Keratinocyte (primary cell): ENCODE measurements at regions not wholly inside any gene's neighbourhood (a gene's known extent, or its start where the extent isn't known, plus 50 kb on each side); places are given as distances from the start of the nearest gene placed in this dataset.

Source experiments
- DNase-seq: peaks from one replicate; pipeline ENCODE4 v3.0.0-alpha.2; 2011; ENCODE audit warnings: low read depth, missing footprints, low spot score
- FAIRE-seq: peaks from 2 replicates; lab custom pipeline; 2011; peaks lifted over from hg19 to GRCh38; lab: Jason Lieb, UNC
- H2AFZ ChIP-seq: 2 replicates; pipeline ENCODE4 v1.6.0; 2012; ENCODE audit warnings: low read length, control low read depth, inconsistent platforms; ENCODE audit not compliant: control insufficient read depth
- H3K27ac ChIP-seq: 2 replicates; pipeline ENCODE4 v1.5.1; 2011; ENCODE audit warnings: low read length; ENCODE audit not compliant: control insufficient read depth, insufficient read depth
- H3K27me3 ChIP-seq: 3 replicates; pipeline ENCODE4 v1.6.0; 2011; ENCODE audit warnings: low read length; ENCODE audit not compliant: control insufficient read depth, insufficient read depth; ENCODE audit errors: extremely low read depth
- H3K36me3 ChIP-seq, 2 experiments: 2 replicates in 1 of 2; 3 replicates in 1 of 2; pipeline ENCODE4 v1.5.1; 2011; ENCODE audit warnings: low read length in 2 of 2, mild to moderate bottlenecking in 1 of 2; ENCODE audit not compliant: control insufficient read depth in 2 of 2, insufficient read depth in 2 of 2; ENCODE audit errors: extremely low read depth in 1 of 2
- H3K4me1 ChIP-seq: 3 replicates; pipeline ENCODE4 v1.5.1; 2011; ENCODE audit warnings: low read length; ENCODE audit not compliant: control insufficient read depth, insufficient read depth; ENCODE audit errors: extremely low read depth
- H3K4me2 ChIP-seq: 3 replicates; pipeline ENCODE4 v1.6.0; 2011; ENCODE audit warnings: low read depth, low read length; ENCODE audit not compliant: control insufficient read depth, insufficient read depth; ENCODE audit errors: extremely low read depth
- H3K4me3 ChIP-seq, 3 experiments: fragments of 200-600 bp in 1 of 3; sonication (generic) in 1 of 3; 2 replicates in 2 of 3; 3 replicates in 1 of 3; pipeline ENCODE4 v1.5.1; 2011 to 2016; ENCODE audit warnings: low read length in 3 of 3, mild to moderate bottlenecking in 3 of 3, control low read depth in 2 of 3, inconsistent platforms in 1 of 3, low read depth in 1 of 3, mixed read lengths in 1 of 3, mixed run types in 1 of 3, moderate library complexity in 1 of 3; ENCODE audit not compliant: control insufficient read depth in 2 of 3, insufficient read depth in 2 of 3; ENCODE audit errors: extremely low read depth in 1 of 3
- H3K79me2 ChIP-seq: 2 replicates; pipeline ENCODE4 v1.6.0; 2012; ENCODE audit warnings: low read length; ENCODE audit not compliant: control insufficient read depth, insufficient read depth
- H3K9ac ChIP-seq: 3 replicates; pipeline ENCODE4 v1.6.0; 2011; ENCODE audit warnings: low read length; ENCODE audit not compliant: control insufficient read depth, insufficient read depth; ENCODE audit errors: extremely low read depth
- H3K9me1 ChIP-seq: 3 replicates; pipeline ENCODE4 v1.6.0; 2011; ENCODE audit warnings: low read length; ENCODE audit not compliant: control insufficient read depth, insufficient read depth; ENCODE audit errors: extremely low read depth
- H3K9me3 ChIP-seq: 2 replicates; pipeline ENCODE4 v1.5.1; 2012; ENCODE audit warnings: low read depth, low read length; ENCODE audit not compliant: control insufficient read depth
- H4K20me1 ChIP-seq: 3 replicates; pipeline ENCODE4 v1.6.0; 2011; ENCODE audit warnings: low read length; ENCODE audit not compliant: control insufficient read depth, insufficient read depth; ENCODE audit errors: extremely low read depth
- CTCF ChIP-seq, 3 experiments: IDR thresholded peaks in 1 of 3; conservative IDR thresholded peaks in 1 of 3; optimal IDR thresholded peaks in 1 of 3; 2 replicates in 2 of 3; 3 replicates in 1 of 3; pipeline versions ENCODE3 to v1.5.1; 2011; ENCODE audit warnings: low read length in 3 of 3, mild to moderate bottlenecking in 3 of 3, moderate library complexity in 2 of 3, control low read depth in 1 of 3, inconsistent platforms in 1 of 3; ENCODE audit not compliant: insufficient read depth in 2 of 3; ENCODE audit errors: extremely low read depth in 1 of 3
- EZH2 ChIP-seq: IDR thresholded peaks from one replicate; pipeline ENCODE4 v1.6.1; 2012; ENCODE audit warnings: inconsistent platforms, mild to moderate bottlenecking, low read length, moderate library complexity
- dilution Hi-C: fragments of 300-500 bp; cut with MboI; formaldehyde crosslinking; loops from one replicate; pipeline ENCODE4 v1.7.0; 2020; ENCODE audit warnings: low sequenced_read_pairs; ENCODE audit not compliant: extremely low pct_ligation_motif_present

DNA sequence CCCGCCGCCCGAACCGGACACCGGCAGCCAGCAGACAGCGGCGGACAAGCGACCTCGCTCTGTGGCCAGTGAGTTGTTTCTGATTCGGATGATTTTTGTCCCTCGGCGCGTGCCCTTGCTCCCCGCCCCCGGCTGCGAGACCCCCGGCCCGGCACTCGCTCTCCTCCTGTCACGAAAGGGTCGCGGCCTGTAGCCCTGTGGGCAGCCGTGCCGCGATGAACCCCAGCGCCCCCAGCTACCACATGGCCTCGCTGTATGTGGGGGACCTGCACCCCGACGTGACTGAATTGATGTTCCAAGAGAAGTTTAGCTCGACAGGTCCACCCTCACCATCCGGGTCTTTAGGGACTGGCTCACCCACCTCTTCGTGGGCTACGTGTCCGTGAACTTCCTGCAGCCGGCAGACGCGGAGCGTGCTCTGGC is 1257.5 kb upstream of the ACVR2A start:
- DNase-seq (no peak), FAIRE-seq (no peak)
- Histone ChIP-seq H3K9me1 (no peaks in the 10 kb centered on the region), H3K27me3 (no peaks in the 10 kb centered on the region), H3K4me1 (no peaks in the 10 kb centered on the region), H4K20me1 (no peaks in the 10 kb centered on the region), H3K4me3 (no peak overlapping the region), H3K9ac (no peak overlapping the region), H3K36me3 (no peaks in the 10 kb centered on the region), H3K27ac (no peak overlapping the region), H2AFZ (no peak overlapping the region), H3K9me3 (no peaks in the 10 kb centered on the region), H3K79me2 (no peaks in the 10 kb centered on the region), H3K4me2 (no peak overlapping the region)
- dilution Hi-C loops, result no loop called here
- TF ChIP-seq CTCF (optimal IDR thresholded peaks at IDR 0.05 in 1 of 3, IDR thresholded peaks at IDR 0.05 in 1 of 3, conservative IDR thresholded peaks at IDR 0.05 in 1 of 3; ENCODE audit: extremely low read depth in 1 of 3, insufficient read depth in 2 of 3, low read length in 3 of 3), result no peak
- no peak for TF ChIP-seq EZH2

GRCh38 chr2:146584316-146584715 is 1260.5 kb upstream of the ACVR2A start:
- Histone ChIP-seq H3K4me3 (no peak overlapping the region), H3K9ac (no peak overlapping the region), H3K36me3 (no peaks in the 10 kb centered on the region), H3K27ac (no peak overlapping the region), H2AFZ (no peak overlapping the region), H3K27me3 (no peaks in the 10 kb centered on the region), H3K9me1 (no peaks in the 10 kb centered on the region), H3K4me2 (no peak overlapping the region), H3K4me1 (peaks cover 8% of the 10 kb centered on the region), H3K9me3 (no peaks in the 10 kb centered on the region), H3K79me2 (no peaks in the 10 kb centered on the region), H4K20me1 (no peaks in the 10 kb centered on the region)
- TF ChIP-seq CTCF (optimal IDR thresholded peaks at IDR 0.05 in 1 of 3, IDR thresholded peaks at IDR 0.05 in 1 of 3, conservative IDR thresholded peaks at IDR 0.05 in 1 of 3; ENCODE audit: extremely low read depth in 1 of 3, insufficient read depth in 2 of 3, low read length in 3 of 3) (no peak), EZH2 (no peak)
- FAIRE-seq, result no peak
- DNase-seq, result no peak
- dilution Hi-C loops, result no loop called here
